ENCODE measurements at regions not wholly inside any gene's neighbourhood (a gene's known extent, or its start where the extent isn't known, plus 50 kb on each side); places are given as distances from the start of the nearest gene placed in this dataset.

DNA sequence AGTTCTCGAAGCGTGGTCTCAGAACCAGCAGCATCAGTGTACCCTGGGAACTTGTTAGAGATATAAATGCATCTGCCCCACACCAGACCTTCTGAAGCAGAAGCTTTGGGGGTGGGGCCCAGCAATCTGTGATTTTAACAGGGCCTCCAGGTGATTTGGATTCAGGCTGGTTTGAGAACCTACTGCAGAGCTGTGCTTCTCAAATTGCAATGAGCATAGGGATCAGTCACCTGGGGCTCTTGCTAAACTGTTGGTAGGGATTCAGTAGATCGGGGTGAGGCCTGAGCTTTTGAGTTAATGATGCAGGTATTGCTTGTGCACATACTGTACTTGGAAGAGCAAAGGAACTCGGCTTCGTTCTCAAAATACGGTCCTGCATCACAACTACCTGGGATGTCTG, 243.6 kb upstream of the PODXL start:
- peaks cover 0 to 17% of the 10 kb centered on the region in 2 experiments; a peak in 2 of 4 replicates for H3K4me1 ChIP-seq (ENCODE audit: control insufficient read depth in 1 of 2, insufficient read depth in 2 of 2, low read depth in 1 of 2, low read length in 1 of 2)
- no peak overlapping the region for H2AFZ ChIP-seq (ENCODE audit: low read depth)
- no peak overlapping the region for H3K27ac ChIP-seq (ENCODE audit: low read depth in 2 of 2, low read length in 1 of 2)
- no peaks in the 10 kb centered on the region for H3K79me2 ChIP-seq (ENCODE audit: insufficient read depth)
- no peak overlapping the region for H3K9ac ChIP-seq
- H3F3A ChIP-seq (replicated peaks; ENCODE audit: insufficient read depth), result no peaks in the 10 kb centered on the region
- no peak overlapping the region for H3K4me3 ChIP-seq (ENCODE audit: low read depth in 2 of 2, low read length in 1 of 2)
- no peaks in the 10 kb centered on the region for H3K36me3 ChIP-seq (replicated peaks in 1 of 2; ENCODE audit: control insufficient read depth in 1 of 2, insufficient read depth in 2 of 2, low read length in 1 of 2)
- no peak for DNase-seq
- TF ChIP-seq, protein P1, sequence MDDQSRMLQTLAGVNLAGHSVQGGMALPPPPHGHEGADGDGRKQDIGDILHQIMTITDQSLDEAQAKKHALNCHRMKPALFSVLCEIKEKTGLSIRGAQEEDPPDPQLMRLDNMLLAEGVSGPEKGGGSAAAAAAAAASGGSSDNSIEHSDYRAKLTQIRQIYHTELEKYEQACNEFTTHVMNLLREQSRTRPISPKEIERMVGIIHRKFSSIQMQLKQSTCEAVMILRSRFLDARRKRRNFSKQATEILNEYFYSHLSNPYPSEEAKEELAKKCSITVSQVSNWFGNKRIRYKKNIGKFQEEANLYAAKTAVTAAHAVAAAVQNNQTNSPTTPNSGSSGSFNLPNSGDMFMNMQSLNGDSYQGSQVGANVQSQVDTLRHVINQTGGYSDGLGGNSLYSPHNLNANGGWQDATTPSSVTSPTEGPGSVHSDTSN (IDR thresholded peaks at IDR 0.05), result no peak
- TF ChIP-seq JUND (IDR thresholded peaks at IDR 0.05) (no peak), SMC3 (IDR thresholded peaks at IDR 0.05; ENCODE audit: low read depth, low read length) (no peak), FOXM1 (IDR thresholded peaks at IDR 0.05; ENCODE audit: low read depth) (no peak), RXRA (IDR thresholded peaks at IDR 0.05; ENCODE audit: borderline replicate concordance, low read depth) (no peak), RCOR1 (IDR thresholded peaks at IDR 0.05; ENCODE audit: low read length) (no peak), YY1 (IDR thresholded peaks at IDR 0.05; ENCODE audit: low read depth) (no peak), EZH2phosphoT487 (IDR thresholded peaks at IDR 0.05; ENCODE audit: borderline replicate concordance, low read depth) (no peak), FOSL2 (IDR thresholded peaks at IDR 0.05; ENCODE audit: borderline replicate concordance, low read depth) (no peak), TEAD4 (IDR thresholded peaks at IDR 0.05; ENCODE audit: borderline replicate concordance, insufficient read depth) (no peak), GATA2 (CRISPR knock-in tag; IDR thresholded peaks at IDR 0.05) (no peak)
- TF ChIP-seq, protein P2, sequence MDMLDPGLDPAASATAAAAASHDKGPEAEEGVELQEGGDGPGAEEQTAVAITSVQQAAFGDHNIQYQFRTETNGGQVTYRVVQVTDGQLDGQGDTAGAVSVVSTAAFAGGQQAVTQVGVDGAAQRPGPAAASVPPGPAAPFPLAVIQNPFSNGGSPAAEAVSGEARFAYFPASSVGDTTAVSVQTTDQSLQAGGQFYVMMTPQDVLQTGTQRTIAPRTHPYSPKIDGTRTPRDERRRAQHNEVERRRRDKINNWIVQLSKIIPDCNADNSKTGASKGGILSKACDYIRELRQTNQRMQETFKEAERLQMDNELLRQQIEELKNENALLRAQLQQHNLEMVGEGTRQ (IDR thresholded peaks at IDR 0.05; ENCODE audit: borderline replicate concordance, low read depth, low read length), result no peak
- TF ChIP-seq, protein P3, sequence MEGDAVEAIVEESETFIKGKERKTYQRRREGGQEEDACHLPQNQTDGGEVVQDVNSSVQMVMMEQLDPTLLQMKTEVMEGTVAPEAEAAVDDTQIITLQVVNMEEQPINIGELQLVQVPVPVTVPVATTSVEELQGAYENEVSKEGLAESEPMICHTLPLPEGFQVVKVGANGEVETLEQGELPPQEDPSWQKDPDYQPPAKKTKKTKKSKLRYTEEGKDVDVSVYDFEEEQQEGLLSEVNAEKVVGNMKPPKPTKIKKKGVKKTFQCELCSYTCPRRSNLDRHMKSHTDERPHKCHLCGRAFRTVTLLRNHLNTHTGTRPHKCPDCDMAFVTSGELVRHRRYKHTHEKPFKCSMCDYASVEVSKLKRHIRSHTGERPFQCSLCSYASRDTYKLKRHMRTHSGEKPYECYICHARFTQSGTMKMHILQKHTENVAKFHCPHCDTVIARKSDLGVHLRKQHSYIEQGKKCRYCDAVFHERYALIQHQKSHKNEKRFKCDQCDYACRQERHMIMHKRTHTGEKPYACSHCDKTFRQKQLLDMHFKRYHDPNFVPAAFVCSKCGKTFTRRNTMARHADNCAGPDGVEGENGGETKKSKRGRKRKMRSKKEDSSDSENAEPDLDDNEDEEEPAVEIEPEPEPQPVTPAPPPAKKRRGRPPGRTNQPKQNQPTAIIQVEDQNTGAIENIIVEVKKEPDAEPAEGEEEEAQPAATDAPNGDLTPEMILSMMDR (IDR thresholded peaks at IDR 0.05), result no peak
- TF ChIP-seq, protein P4, sequence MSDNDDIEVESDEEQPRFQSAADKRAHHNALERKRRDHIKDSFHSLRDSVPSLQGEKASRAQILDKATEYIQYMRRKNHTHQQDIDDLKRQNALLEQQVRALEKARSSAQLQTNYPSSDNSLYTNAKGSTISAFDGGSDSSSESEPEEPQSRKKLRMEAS (IDR thresholded peaks at IDR 0.05; ENCODE audit: low read depth), result no peak
- no peaks in the 10 kb centered on the region for H3K9me3 ChIP-seq
- ChIA-PET CTCF (interaction anchor here (1.0 kb wide), 1 partner anchor 16 kb away, joined by 3 read pairs; no protein-coding TSS in a partner anchor), POLR2A (no interaction called here)
- WGBS (ENCODE audit: low lambda C conversion rate), result 45% methylated on average over 4 of the region's 6 CpGs
- no peaks in the 10 kb centered on the region for H4K20me1 ChIP-seq (ENCODE audit: insufficient read depth)
- H3K4me2 ChIP-seq, result no peak overlapping the region
- H3K27me3 ChIP-seq (ENCODE audit: insufficient read depth), result no peaks in the 10 kb centered on the region; the same call in 1 of the 2 replicates
- no peaks in the 10 kb centered on the region for H3K9me2 ChIP-seq

DNA sequence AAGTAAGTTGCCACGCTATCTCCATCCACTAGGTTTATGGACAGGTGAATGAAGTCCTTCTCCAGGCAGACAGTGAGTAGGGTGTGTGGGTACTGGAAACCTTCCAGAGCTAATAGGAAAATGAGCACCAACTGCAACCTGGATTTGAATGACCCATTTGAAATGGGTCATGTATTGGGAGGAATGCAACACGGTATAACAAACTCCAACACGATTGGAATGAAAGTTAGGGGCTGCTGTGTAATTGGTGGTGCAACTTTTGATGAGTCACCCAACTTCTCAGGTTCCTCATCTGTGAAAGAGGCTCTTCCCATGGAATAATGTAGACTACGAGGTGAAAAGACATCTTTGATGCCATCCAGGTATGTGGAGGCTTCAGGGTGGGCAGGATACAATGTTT, 241.4 kb upstream of the PODXL start:
- no peaks in the 10 kb centered on the region for H3F3A ChIP-seq (replicated peaks; ENCODE audit: insufficient read depth)
- ChIA-PET POLR2A (no interaction called here), CTCF (interaction anchor here (1.3 kb wide), 1 partner anchor 40 kb away, joined by 4 read pairs; no protein-coding TSS in a partner anchor)
- H3K9me3 ChIP-seq, result no peaks in the 10 kb centered on the region
- no peaks in the 10 kb centered on the region for H4K20me1 ChIP-seq (ENCODE audit: insufficient read depth)
- no peaks in the 10 kb centered on the region for H3K79me2 ChIP-seq (ENCODE audit: insufficient read depth)
- H3K27me3 ChIP-seq (ENCODE audit: insufficient read depth), result no peaks in the 10 kb centered on the region; the same call in 1 of the 2 replicates
- no peak overlapping the region for H2AFZ ChIP-seq (ENCODE audit: low read depth)
- WGBS (ENCODE audit: low lambda C conversion rate), result 35% methylated on average over 4 of the region's 4 CpGs
- H3K36me3 ChIP-seq (replicated peaks in 1 of 2; ENCODE audit: control insufficient read depth in 1 of 2, insufficient read depth in 2 of 2, low read length in 1 of 2), result no peaks in the 10 kb centered on the region
- no peak overlapping the region for H3K27ac ChIP-seq (ENCODE audit: low read depth in 2 of 2, low read length in 1 of 2)
- no peaks in the 10 kb centered on the region for H3K9me2 ChIP-seq
- no peak overlapping the region for H3K9ac ChIP-seq
- no peak overlapping the region for H3K4me3 ChIP-seq (ENCODE audit: low read depth in 2 of 2, low read length in 1 of 2)
- H3K4me1 ChIP-seq (ENCODE audit: control insufficient read depth in 1 of 2, insufficient read depth in 2 of 2, low read depth in 1 of 2, low read length in 1 of 2), result peaks cover 0 to 17% of the 10 kb centered on the region in 2 experiments; a peak in 2 of 4 replicates
- no peak overlapping the region for H3K4me2 ChIP-seq
- DNase-seq, result no peak
- TF ChIP-seq NFIC (IDR thresholded peaks at IDR 0.05; ENCODE audit: borderline replicate concordance) (no peak), TEAD4 (IDR thresholded peaks at IDR 0.05; ENCODE audit: borderline replicate concordance, insufficient read depth) (no peak), YY1 (IDR thresholded peaks at IDR 0.05; ENCODE audit: low read depth) (no peak), FOSL2 (IDR thresholded peaks at IDR 0.05; ENCODE audit: borderline replicate concordance, low read depth) (no peak), GATA2 (CRISPR knock-in tag; IDR thresholded peaks at IDR 0.05) (no peak), TAF1 (IDR thresholded peaks at IDR 0.05; ENCODE audit: borderline replicate concordance, low read depth, low read length) (no peak)
- TF ChIP-seq, protein P3 (IDR thresholded peaks at IDR 0.05), result no peak
- TF ChIP-seq, protein P5, sequence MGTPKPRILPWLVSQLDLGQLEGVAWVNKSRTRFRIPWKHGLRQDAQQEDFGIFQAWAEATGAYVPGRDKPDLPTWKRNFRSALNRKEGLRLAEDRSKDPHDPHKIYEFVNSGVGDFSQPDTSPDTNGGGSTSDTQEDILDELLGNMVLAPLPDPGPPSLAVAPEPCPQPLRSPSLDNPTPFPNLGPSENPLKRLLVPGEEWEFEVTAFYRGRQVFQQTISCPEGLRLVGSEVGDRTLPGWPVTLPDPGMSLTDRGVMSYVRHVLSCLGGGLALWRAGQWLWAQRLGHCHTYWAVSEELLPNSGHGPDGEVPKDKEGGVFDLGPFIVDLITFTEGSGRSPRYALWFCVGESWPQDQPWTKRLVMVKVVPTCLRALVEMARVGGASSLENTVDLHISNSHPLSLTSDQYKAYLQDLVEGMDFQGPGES (IDR thresholded peaks at IDR 0.05; ENCODE audit: low read depth, low read length), result no peak

Data from SK-N-SH (cell line).